Right renal cortex interstitium (tissue), 3 donors: ENCODE measurements at regions not wholly inside any gene's neighbourhood (a gene's known extent, or its start where the extent isn't known, plus 50 kb on each side); places are given as distances from the start of the nearest gene placed in this dataset.
"Not testable (repeated sequence)": the region's sequence is repeated elsewhere in the genome, so short reads cannot be mapped to it uniquely, and the experiment has no call there.

ENCODE experiments used
- DNase-seq, 3 donors: peaks; one replicate each; pipeline ENCODE4 v3.0.0-alpha.2; 2013; ENCODE audit warnings: low read depth in 3 of 3, low spot score in 2 of 3

DNA sequence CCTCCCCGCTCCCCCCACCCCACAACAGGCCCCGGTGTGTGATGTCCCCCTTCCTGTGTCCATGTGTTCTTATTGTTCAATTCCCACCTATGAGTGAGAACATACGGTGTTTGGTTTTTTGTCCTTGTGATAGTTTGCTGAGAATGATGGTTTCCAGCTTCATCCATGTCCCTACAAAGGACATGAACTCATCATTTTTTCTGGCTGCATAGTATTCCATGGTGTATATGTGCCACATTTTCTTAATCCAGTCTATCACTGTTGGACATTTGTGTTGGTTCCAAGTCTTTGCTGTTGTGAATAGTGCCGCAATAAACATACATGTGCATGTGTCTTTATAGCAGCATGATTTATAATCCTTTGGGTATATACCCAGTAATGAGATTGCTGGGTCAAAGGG is 104.3 kb downstream of the MTPN start:
- not testable (repeated sequence) for DNase-seq

DNA sequence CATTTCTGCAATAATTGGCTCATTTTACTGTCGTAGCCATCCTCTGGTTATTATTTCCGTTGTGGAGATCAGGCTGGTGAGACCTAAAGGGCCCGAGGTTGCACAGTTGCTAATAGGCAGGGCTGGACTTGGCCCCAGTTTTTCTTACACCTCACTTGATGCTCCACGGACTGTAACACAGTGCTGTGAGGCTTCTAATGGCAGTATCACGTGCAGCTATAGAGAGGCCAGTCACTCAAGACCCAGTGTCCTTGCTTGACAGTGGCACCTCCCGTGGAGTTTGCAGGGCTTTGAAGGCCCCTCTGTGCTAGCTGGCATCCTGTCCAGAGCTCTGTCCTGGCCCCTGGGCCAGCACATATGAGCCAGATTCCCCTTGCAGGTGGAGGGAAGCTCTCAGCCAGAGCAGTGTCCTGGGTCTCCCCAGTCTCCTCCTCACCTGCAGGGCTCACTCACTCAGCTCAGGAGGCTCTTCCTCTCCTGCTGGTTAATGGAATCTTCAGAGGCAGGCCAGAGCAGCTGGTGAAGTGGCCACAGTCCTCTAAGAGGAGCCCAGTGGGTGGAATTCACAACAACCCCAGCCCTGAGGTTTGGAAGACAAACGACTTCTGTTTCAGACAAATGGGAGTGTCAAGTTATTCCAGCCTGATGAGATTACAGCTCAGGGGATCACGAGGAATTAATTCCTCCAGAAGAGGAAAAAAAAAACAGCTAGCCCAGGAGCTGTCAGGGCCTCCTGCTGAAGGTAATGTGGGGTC is 114.2 kb upstream of the FAM180A start:
- no peak for DNase-seq

DNA sequence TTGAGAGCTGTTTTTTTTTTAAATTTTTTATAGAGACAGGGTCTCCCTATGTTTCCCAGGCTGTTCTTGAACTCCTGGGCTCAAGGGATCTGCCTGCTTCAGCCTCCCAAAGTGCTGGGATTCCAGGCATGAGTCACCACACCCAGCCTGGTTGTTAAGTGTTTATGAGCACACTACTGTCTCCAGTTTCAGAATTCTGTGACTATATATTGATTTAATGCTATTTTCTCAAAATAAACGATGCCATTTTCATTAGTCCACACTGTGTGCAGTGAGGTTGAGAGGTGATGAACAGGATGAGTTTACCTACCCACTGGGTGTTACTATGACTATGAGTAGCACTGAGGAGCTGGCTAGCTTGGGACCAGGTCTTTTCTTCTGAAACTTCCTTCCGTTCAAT is 110.9 kb upstream of the FAM180A start:
- no peak for DNase-seq

DNA sequence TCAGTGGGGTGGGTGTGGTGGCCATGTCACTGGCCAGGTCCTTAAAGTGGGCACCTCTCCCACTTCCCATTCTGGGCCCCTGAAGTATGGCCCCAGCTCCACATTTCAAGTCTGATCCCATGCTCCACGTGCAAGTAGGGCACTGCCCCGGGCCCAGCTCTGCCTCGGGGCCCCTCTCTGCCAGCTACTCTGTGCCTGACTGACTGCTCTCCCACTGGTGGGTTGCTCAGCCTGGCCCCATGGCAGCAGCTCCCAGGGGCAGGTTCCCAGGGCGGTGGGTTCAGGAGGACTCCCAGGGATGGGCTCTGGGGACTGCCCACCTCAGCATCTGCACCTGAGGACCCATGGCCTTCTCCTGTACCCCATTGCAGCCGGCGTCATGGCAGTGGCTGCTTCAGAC is 110.2 kb upstream of the FAM180A start:
- DNase-seq = no peak

DNA sequence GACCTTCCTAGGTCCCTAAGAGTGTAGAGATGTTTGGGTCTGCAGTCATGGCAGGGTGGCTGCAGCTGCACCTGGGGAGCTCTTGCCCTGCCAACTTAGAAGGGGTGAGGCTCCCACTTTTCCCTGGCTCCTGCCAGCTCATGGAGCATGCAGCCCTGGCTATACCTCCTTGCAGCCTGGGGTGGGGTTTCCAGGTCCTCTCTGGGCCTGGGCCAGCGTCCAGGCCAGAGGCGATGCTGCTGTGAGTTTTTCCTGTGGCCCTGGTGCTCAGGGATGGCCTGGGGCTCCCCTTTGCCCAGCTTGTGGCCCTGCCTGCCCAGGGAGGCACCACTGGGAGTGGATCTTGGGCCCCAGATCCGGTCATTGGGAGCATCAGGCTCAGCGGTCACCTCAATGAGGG is 109.8 kb upstream of the FAM180A start:
- DNase-seq = no peak

DNA sequence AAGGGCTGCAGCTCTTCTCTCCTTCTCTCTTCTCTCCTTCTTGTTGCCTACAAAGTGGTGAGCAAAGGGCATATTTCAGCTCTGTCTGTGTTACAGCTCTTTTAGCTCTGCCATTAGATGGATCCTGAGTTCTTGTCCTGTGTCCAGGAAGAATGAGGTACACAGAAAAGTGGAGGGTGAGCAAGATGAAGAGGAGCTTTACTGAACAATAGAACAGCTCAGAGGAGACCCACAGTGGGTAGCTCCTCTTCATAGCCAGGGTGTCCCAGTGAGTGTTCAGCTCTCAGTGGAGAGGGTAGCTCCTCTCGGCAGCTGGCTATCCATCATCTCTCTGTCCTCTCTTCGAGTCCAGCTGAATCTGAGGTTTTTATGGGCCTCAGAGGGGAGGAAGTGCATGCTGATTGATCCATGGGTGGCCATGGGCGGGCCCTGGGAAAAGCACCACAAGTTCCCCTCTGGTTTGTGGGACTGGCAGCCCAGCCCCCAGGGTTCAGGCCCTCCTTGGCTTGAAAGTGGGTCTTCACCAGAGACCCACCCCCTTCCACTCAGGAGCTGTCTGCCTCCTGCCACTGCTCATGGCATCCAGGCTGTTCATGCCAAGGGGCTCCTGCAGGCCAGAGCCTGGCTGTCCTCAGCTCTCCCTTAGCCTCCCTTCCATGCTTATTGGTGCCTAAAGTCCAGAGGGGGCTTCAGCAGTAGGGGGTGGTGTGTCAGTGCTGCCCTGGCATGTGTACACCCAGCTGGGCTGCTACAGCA is 109.1 kb upstream of the FAM180A start:
- DNase-seq = no peak

DNA sequence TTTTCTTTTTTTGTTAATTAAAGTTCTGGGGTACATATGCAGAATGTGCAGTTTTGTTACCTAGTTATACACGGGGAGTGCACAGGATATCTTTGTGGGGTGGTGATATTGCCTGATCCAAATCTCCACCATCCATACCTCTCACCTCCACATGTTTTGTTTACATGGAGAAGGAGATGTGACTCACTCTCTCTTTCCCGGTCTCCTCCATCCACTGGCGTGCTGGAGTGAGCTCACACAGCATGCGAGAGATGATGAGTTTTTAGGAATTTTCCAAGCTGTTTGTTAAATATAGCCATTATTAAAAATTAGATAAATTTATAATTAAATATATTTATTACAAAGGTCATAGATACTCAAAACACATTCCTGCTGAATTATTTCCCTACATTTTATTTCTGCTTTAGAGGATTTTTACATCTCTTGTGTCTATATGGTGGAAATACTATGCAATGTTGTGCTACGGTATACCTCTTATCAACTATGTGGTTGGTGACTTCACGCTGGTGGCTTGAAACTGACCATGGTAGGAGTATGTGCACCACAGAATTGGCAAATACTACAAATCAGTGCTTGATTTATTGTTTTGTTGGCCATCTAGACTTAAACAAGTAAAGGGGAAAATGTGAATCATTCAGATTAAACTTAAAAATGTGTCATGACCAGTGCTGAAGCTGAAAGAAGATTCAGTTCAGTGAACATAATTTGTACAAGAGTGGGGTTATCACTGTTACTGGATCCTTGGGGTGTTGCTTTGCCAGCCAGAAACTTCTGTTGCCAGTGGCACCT is 107.9 kb upstream of the FAM180A start:
- DNase-seq = no peak

DNA sequence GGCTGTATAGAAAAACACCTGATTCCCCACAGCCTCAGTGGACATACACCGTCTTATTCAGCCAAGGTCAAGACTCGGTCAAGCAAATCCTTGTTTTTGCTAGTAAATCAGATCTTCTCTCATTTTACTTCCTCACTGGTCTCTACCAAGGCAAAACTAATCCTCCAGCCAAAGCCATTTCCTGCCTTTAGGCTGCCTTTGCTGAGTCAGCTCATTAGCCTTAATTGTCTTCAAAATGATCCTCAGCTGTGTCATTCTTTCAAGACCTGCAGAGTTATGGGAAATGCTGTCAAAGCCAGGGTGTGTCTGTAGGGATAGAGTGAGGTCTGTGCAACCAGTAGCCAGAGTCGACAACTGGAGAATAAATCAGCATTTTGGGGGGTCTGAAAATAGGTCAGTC is 107.2 kb upstream of the FAM180A start:
- peak in 1 of 3 donors; percentile 35 for DNase-seq

DNA sequence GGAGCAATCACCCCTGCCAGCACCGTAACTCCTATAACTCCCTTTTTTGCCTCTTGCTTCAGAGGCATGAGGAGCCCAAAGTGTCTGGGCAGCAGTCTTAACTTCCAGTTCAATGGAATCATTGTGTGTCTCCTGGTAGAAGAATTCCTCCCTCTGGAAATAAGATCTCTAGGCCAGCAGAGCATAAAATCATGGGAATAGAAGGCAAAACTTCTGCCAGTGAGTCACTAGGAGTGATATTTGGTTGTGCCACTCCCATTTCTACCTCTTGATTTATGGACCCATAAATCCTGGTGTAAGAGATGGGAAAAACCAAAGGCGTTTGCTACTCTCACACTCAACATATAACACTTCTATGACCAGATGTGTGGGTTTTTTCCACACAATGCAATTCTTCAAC is 104.9 kb upstream of the FAM180A start:
- peak in 1 of 3 donors; percentile 10 for DNase-seq

DNA sequence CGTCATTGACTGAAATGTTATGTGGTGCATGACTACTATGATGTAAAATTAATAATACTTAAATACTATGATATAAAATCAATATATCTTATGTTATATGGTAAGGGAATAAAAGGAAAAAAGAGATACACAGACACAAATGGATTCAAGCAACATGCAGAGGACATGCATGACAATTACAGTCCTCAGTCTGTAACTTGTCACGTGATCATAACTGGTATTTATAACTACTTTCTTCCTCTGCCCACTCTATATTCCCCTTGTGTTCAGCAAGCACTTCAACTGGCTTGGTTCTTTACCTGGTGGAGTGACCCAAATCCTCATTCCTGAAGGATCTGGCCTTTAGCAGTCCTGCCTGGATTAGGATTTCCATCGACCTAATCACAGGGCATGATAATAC is 104.4 kb upstream of the FAM180A start:
- no peak for DNase-seq

DNA sequence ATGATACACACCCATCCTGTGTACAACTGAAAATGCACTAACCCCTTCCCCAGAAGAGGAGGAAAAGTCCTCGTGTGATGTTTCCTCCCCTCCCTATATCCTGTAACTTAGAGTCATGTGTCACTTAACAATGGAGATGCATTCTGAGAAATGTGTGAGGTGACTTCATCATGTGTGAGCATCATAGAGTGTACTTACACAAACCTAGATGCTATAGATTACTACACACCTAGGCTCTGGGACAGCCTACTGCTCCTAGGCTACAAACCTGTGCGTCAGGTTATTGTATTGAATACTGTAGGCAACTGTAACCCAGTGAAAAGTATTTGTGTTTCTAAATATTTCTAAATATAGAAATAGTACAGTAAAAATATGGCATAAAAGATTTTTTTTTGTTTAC is 98.6 kb upstream of the FAM180A start:
- DNase-seq = no peak

DNA sequence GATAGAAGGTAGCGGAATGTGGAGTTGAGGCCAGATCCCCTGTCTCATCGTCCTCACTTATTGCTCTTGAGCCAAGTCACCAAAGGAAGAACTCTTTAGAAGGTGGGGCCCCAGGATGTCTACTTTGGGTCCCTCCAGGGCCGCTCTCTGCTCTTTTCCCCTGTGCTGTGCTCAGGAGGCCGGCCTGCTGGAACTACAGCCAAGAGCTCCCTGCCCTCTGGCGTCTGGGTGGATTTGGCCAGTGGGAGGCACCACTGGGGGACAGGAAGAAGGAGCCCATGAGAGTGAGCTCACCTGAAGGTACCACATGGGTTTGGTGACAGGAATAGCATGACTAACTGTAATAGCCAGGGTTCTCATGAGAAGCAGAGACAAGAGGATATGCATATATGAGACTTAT is 97.7 kb upstream of the FAM180A start:
- no peak for DNase-seq

DNA sequence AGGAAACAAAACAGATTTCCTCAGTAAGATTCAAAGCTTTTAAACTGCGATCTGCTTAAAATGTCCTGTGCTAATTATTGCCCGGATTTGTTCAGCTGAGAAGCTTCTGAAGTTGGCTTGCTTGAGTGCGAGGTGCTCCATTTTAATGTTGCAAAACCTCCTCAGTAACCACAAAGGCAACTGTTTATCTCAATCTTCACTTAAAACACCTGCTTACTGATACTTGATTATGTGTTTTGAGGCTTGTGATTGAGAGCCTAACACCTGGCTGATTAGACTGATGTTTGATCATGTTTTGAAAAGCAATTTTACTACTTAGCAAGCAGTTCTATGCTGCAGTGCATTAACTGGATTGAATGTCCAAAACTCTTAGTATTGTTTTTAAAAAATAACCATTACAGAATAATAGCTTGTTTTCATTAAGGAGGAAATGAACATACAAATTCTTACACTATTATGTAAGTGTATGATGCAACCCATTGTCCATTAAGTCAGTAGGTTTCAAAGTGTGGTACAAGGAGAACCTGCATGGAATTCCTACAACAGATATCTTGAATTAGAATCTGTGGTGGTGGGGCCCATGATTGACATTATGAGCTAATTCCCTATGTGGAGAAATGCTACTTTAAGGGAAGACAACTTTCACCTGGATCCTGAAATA is 96.9 kb upstream of the FAM180A start:
- DNase-seq = no peak

DNA sequence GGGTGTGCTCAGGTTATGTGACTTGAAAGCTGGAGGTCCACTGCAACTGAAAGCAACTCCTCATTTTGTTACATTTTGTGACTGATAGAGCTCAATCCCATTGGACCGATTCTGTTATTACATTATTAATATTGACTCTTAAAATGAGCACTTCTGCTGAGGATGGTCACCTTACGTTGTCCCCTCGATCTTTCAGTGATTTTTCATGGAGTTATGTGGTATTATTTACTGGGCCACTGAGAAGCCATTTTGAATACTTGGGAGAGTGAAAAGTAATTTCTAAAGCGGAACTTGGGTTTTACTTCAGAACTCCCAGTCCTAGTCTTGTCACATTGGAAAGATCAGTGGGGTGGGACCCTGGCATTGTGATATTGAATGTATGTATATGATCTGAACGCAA is 96.3 kb upstream of the FAM180A start:
- DNase-seq = no peak

DNA sequence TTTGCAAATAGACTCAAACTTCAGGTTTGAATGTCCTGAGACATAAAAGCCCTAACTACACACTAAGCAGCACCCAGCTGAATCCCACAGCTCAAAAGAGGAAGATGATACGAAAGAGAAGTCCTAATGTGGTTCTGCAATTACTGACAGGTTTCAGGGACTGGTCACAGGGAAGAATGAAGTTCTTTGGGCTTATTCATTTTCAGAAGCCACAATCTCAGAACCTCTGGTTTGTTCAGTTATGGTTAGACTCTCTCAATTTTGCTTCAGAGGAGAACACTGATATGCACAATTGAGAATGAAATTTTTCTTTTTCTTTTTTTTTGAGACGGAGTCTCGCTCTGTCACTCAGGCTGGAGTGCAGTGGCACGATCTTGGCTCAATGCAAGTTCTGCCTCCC is 94.6 kb upstream of the FAM180A start:
- no peak for DNase-seq

DNA sequence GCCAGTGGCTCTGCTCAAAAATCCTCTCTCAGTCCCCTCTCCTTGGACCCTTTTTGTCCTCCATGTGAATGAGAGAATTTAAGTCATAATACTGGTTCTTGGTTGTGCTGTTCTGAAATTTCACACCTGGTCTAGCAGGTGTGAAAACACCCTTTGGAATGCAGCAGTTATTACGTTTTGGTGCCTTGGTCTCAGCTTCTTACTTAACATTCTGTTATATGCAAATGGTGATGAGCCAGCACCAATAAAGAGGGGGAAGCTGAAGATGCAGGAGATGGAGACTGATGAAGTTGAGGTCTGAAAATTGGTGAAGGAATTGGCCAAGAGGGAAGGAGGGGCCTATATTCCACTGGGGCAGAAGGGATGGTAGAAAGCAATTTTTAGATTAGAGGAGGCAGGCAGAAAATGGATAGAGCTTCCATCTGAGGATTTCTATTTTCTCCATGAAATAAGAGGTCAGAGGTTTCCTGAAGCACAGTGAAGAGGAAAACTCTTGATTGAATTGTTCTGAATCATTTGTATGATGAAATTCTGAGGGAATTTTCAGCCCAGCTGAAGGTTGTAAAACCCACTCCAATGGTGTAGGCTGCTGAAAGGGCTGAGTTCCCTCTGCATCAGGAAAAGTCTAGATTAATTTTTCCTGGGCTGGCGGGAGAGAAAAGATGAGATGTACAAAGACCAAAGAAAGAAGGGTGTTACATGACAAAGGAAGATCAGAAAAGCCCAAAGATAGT is 94.0 kb upstream of the FAM180A start:
- DNase-seq = no peak

DNA sequence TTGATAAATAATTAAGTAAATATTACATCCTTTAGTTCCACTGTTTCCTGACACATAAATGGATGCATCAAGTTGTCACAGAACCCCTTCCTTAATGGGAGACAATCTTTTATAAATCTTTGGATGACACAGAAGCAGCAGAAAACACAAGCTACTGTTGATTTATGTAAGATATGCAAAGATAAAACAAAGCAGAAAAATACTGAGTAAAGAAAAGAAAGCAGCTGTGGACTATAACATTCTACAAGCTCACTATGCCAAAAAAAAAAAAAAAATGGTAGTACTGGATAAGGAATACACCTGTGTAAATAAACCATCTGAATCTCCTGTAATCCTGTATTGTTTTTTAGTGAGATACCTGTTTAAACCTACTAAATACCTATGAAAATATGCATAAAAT is 92.0 kb upstream of the FAM180A start:
- no peak for DNase-seq

DNA sequence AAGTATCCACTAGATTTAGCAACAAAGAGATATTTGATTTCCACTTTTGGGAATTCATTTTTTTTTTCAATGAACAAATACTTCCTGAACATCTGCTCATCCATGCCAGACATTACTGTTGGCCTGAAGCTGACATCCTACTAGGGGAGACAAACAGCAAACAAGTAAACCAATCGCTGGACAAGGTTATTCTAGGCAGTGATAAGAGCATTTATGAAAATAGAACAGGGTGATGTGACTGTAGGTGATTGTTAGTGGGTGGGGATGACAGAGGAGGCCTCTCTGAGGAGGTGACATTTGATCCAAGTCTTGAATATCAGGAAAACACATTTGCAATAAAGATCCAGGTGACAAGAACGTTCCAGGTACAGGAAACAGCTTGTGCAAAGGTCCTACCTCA is 89.1 kb upstream of the FAM180A start:
- DNase-seq = no peak

DNA sequence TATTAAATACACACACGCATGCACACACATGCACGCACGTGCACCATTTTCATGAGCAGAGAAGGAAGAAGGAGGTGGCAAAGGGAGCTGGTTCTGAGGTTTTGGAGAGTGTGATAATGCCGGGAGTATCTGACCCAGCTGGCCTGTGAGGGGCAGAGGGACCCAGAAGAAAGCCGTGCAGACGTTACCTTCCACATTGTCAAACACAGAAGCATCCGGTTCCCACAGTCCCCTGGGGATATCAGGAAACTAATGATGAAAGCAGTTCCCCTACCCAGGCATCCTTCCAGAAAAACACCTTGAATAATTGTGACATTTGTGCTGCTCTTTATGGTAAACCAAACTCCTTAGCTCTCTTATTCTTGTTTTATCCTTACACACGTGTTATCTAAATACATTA is 85.7 kb upstream of the FAM180A start:
- no peak for DNase-seq

DNA sequence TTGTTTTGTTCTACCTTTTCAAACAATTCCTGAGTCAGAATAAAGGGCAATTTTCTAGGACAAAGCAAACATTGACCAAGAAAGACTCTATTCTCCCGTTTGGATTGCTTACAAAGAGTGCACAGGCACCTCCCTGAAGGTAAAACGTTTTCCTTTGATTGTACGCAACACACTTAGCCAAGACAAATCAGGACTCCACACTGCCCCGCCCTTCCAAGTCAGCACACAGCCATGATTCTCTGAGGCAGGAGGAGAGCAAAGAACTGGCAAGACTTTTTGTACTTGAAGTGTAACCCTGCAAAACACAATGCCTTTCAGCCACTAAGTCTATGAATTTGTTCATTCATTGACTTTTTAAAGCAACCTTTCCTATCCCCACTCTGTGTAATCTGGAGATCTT is 85.0 kb upstream of the FAM180A start:
- DNase-seq = no peak
